WTC11 (cell line): ENCODE measurements at regions not wholly inside any gene's neighbourhood (a gene's known extent, or its start where the extent isn't known, plus 50 kb on each side); places are given as distances from the start of the nearest gene placed in this dataset.

Experiments used
- CTCF ChIP-seq: fragments of 200-600 bp; IDR thresholded peaks from 2 replicates; pipeline ENCODE4 v1.8.0; 2022; ENCODE audit warnings: antibody characterized with exemption
- ELF4 ChIP-seq: sonication (generic); formaldehyde crosslinking; IDR thresholded peaks from 2 replicates; pipeline ENCODE4 v1.8.1; 2022; ENCODE audit warnings: low read depth, mild to moderate bottlenecking, moderate library complexity, missing genetic modification reagents
- FOXK1 ChIP-seq: sonication (generic); formaldehyde crosslinking; IDR thresholded peaks from 2 replicates; pipeline ENCODE4 v1.8.0; 2022; ENCODE audit warnings: mild to moderate bottlenecking, moderate library complexity, missing genetic modification reagents
- FOXP1 ChIP-seq: sonication (generic); formaldehyde crosslinking; IDR thresholded peaks from 2 replicates; pipeline ENCODE4 v1.8.0; 2022; ENCODE audit warnings: missing genetic modification reagents, mild to moderate bottlenecking, moderate library complexity, borderline replicate concordance
- GABPB1 ChIP-seq: sonication (generic); formaldehyde crosslinking; IDR thresholded peaks from 2 replicates; pipeline ENCODE4 v1.8.1; 2023; ENCODE audit warnings: mild to moderate bottlenecking, missing genetic modification reagents
- JUN ChIP-seq: sonication (generic); formaldehyde crosslinking; IDR thresholded peaks from 2 replicates; pipeline ENCODE4 v1.8.0; 2023; ENCODE audit warnings: mild to moderate bottlenecking, missing genetic modification reagents
- NFYB ChIP-seq: sonication (generic); formaldehyde crosslinking; conservative IDR thresholded peaks from 2 replicates; pipeline ENCODE4 v1.8.0; 2022; ENCODE audit warnings: low read depth, missing genetic modification reagents
- TCF7 ChIP-seq: sonication (generic); formaldehyde crosslinking; IDR thresholded peaks from 2 replicates; pipeline ENCODE4 v1.8.0; 2022; ENCODE audit warnings: mild to moderate bottlenecking, low read depth, missing genetic modification reagents, moderate library complexity
- TEAD4 ChIP-seq: sonication (generic); formaldehyde crosslinking; IDR thresholded peaks from 2 replicates; pipeline ENCODE4 v1.8.0; 2022; ENCODE audit warnings: mild to moderate bottlenecking, missing genetic modification reagents
- ZNF396 ChIP-seq: fragments of 250-450 bp; sonication (Bioruptor Pico); IDR thresholded peaks from 2 replicates; pipeline ENCODE4 v1.8.0; 2021; ENCODE audit warnings: mild to moderate bottlenecking, moderate library complexity, borderline replicate concordance
- TF ChIP-seq, protein P1 (sequence below): sonication (generic); formaldehyde crosslinking; IDR thresholded peaks from 2 replicates; pipeline ENCODE4 v1.8.1; 2023; ENCODE audit warnings: mild to moderate bottlenecking, missing genetic modification reagents, moderate library complexity
- TF ChIP-seq, protein P2 (sequence below): sonication (generic); formaldehyde crosslinking; IDR thresholded peaks from 2 replicates; pipeline ENCODE4 v1.8.0; 2022; ENCODE audit warnings: mild to moderate bottlenecking, missing genetic modification reagents
- TF ChIP-seq, protein P3 (sequence below): sonication (generic); formaldehyde crosslinking; IDR thresholded peaks from 2 replicates; pipeline ENCODE4 v1.8.0; 2022; ENCODE audit warnings: mild to moderate bottlenecking, missing genetic modification reagents

DNA sequence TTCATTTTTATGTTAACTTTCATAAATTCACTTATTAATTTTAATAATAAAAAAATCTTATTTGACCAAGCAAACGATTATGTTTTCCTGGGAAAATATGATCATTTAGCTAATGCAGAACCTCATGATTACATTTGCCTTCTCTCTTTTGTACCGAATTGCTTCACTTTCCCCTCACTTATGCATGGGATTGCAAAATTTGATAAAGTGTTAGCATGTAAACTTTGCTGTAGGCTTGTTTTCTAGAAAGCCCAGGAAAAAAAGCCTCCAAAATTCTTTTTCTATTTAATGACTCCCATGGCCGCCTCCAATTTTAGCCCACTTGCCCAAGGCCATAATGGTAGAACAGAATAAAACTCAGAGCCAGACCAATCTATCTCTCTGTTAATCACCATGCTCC is 82.8 kb upstream of the FBXL7 start:
- TF ChIP-seq ZNF396 (CRISPR knock-in tag) (no peak), CTCF (no peak), TCF7 (CRISPR knock-in tag) (no peak), GABPB1 (CRISPR knock-in tag) (no peak), NFYB (CRISPR knock-in tag) (no peak), TEAD4 (CRISPR knock-in tag) (no peak), JUN (CRISPR knock-in tag) (no peak), ELF4 (no peak), FOXP1 (CRISPR knock-in tag) (no peak), FOXK1 (CRISPR knock-in tag) (no peak)
- TF ChIP-seq, protein P1, sequence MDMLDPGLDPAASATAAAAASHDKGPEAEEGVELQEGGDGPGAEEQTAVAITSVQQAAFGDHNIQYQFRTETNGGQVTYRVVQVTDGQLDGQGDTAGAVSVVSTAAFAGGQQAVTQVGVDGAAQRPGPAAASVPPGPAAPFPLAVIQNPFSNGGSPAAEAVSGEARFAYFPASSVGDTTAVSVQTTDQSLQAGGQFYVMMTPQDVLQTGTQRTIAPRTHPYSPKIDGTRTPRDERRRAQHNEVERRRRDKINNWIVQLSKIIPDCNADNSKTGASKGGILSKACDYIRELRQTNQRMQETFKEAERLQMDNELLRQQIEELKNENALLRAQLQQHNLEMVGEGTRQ (CRISPR knock-in tag) = no peak
- TF ChIP-seq, protein P2, sequence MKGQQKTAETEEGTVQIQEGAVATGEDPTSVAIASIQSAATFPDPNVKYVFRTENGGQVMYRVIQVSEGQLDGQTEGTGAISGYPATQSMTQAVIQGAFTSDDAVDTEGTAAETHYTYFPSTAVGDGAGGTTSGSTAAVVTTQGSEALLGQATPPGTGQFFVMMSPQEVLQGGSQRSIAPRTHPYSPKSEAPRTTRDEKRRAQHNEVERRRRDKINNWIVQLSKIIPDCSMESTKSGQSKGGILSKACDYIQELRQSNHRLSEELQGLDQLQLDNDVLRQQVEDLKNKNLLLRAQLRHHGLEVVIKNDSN (CRISPR knock-in tag) = no peak
- TF ChIP-seq, protein P3, sequence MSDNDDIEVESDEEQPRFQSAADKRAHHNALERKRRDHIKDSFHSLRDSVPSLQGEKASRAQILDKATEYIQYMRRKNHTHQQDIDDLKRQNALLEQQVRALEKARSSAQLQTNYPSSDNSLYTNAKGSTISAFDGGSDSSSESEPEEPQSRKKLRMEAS (CRISPR knock-in tag) = no peak
